Keratinocyte (primary cell): ENCODE measurements at regions not wholly inside any gene's neighbourhood (a gene's known extent, or its start where the extent isn't known, plus 50 kb on each side); places are given as distances from the start of the nearest gene placed in this dataset.

Source experiments
- DNase-seq: peaks from one replicate; pipeline ENCODE4 v3.0.0-alpha.2; 2011; ENCODE audit warnings: low read depth, missing footprints, low spot score
- FAIRE-seq: peaks from 2 replicates; lab custom pipeline; 2011; peaks lifted over from hg19 to GRCh38; lab: Jason Lieb, UNC
- H2AFZ ChIP-seq: 2 replicates; pipeline ENCODE4 v1.6.0; 2012; ENCODE audit warnings: low read length, control low read depth, inconsistent platforms; ENCODE audit not compliant: control insufficient read depth
- H3K27ac ChIP-seq: 2 replicates; pipeline ENCODE4 v1.5.1; 2011; ENCODE audit warnings: low read length; ENCODE audit not compliant: control insufficient read depth, insufficient read depth
- H3K27me3 ChIP-seq: 3 replicates; pipeline ENCODE4 v1.6.0; 2011; ENCODE audit warnings: low read length; ENCODE audit not compliant: control insufficient read depth, insufficient read depth; ENCODE audit errors: extremely low read depth
- H3K36me3 ChIP-seq, 2 experiments: 2 replicates in 1 of 2; 3 replicates in 1 of 2; pipeline ENCODE4 v1.5.1; 2011; ENCODE audit warnings: low read length in 2 of 2, mild to moderate bottlenecking in 1 of 2; ENCODE audit not compliant: control insufficient read depth in 2 of 2, insufficient read depth in 2 of 2; ENCODE audit errors: extremely low read depth in 1 of 2
- H3K4me1 ChIP-seq: 3 replicates; pipeline ENCODE4 v1.5.1; 2011; ENCODE audit warnings: low read length; ENCODE audit not compliant: control insufficient read depth, insufficient read depth; ENCODE audit errors: extremely low read depth
- H3K4me2 ChIP-seq: 3 replicates; pipeline ENCODE4 v1.6.0; 2011; ENCODE audit warnings: low read depth, low read length; ENCODE audit not compliant: control insufficient read depth, insufficient read depth; ENCODE audit errors: extremely low read depth
- H3K4me3 ChIP-seq, 3 experiments: fragments of 200-600 bp in 1 of 3; sonication (generic) in 1 of 3; 2 replicates in 2 of 3; 3 replicates in 1 of 3; pipeline ENCODE4 v1.5.1; 2011 to 2016; ENCODE audit warnings: low read length in 3 of 3, mild to moderate bottlenecking in 3 of 3, control low read depth in 2 of 3, inconsistent platforms in 1 of 3, low read depth in 1 of 3, mixed read lengths in 1 of 3, mixed run types in 1 of 3, moderate library complexity in 1 of 3; ENCODE audit not compliant: control insufficient read depth in 2 of 3, insufficient read depth in 2 of 3; ENCODE audit errors: extremely low read depth in 1 of 3
- H3K79me2 ChIP-seq: 2 replicates; pipeline ENCODE4 v1.6.0; 2012; ENCODE audit warnings: low read length; ENCODE audit not compliant: control insufficient read depth, insufficient read depth
- H3K9ac ChIP-seq: 3 replicates; pipeline ENCODE4 v1.6.0; 2011; ENCODE audit warnings: low read length; ENCODE audit not compliant: control insufficient read depth, insufficient read depth; ENCODE audit errors: extremely low read depth
- H3K9me1 ChIP-seq: 3 replicates; pipeline ENCODE4 v1.6.0; 2011; ENCODE audit warnings: low read length; ENCODE audit not compliant: control insufficient read depth, insufficient read depth; ENCODE audit errors: extremely low read depth
- H3K9me3 ChIP-seq: 2 replicates; pipeline ENCODE4 v1.5.1; 2012; ENCODE audit warnings: low read depth, low read length; ENCODE audit not compliant: control insufficient read depth
- H4K20me1 ChIP-seq: 3 replicates; pipeline ENCODE4 v1.6.0; 2011; ENCODE audit warnings: low read length; ENCODE audit not compliant: control insufficient read depth, insufficient read depth; ENCODE audit errors: extremely low read depth
- CTCF ChIP-seq, 3 experiments: IDR thresholded peaks in 1 of 3; conservative IDR thresholded peaks in 1 of 3; optimal IDR thresholded peaks in 1 of 3; 2 replicates in 2 of 3; 3 replicates in 1 of 3; pipeline versions ENCODE3 to v1.5.1; 2011; ENCODE audit warnings: low read length in 3 of 3, mild to moderate bottlenecking in 3 of 3, moderate library complexity in 2 of 3, control low read depth in 1 of 3, inconsistent platforms in 1 of 3; ENCODE audit not compliant: insufficient read depth in 2 of 3; ENCODE audit errors: extremely low read depth in 1 of 3
- EZH2 ChIP-seq: IDR thresholded peaks from one replicate; pipeline ENCODE4 v1.6.1; 2012; ENCODE audit warnings: inconsistent platforms, mild to moderate bottlenecking, low read length, moderate library complexity
- dilution Hi-C: fragments of 300-500 bp; cut with MboI; formaldehyde crosslinking; loops from one replicate; pipeline ENCODE4 v1.7.0; 2020; ENCODE audit warnings: low sequenced_read_pairs; ENCODE audit not compliant: extremely low pct_ligation_motif_present

- Histone ChIP-seq H2AFZ (no peak overlapping the region), H3K4me2 (no peak overlapping the region), H3K36me3 (no peaks in the 10 kb centered on the region), H3K9me1 (no peaks in the 10 kb centered on the region), H3K4me3 (no peak overlapping the region), H3K9me3 (no peaks in the 10 kb centered on the region), H3K4me1 (no peaks in the 10 kb centered on the region), H3K9ac (no peak overlapping the region), H3K27ac (no peak overlapping the region), H4K20me1 (no peaks in the 10 kb centered on the region), H3K27me3 (no peaks in the 10 kb centered on the region), H3K79me2 (no peaks in the 10 kb centered on the region)
- no peak for DNase-seq
- FAIRE-seq: no peak
- dilution Hi-C loops: no loop called here
- TF ChIP-seq EZH2 (no peak), CTCF (optimal IDR thresholded peaks at IDR 0.05 in 1 of 3, IDR thresholded peaks at IDR 0.05 in 1 of 3, conservative IDR thresholded peaks at IDR 0.05 in 1 of 3; ENCODE audit: extremely low read depth in 1 of 3, insufficient read depth in 2 of 3, low read length in 3 of 3) (no peak)
Observed at GRCh38 chr11:37560346-37560745, 962.3 kb upstream of the RAG2 start.

- Histone ChIP-seq H4K20me1 (no peaks in the 10 kb centered on the region), H3K4me2 (no peak overlapping the region), H3K9me3 (no peaks in the 10 kb centered on the region), H3K4me3 (no peak overlapping the region), H3K79me2 (no peaks in the 10 kb centered on the region), H3K4me1 (no peaks in the 10 kb centered on the region), H3K9ac (no peak overlapping the region), H3K36me3 (no peaks in the 10 kb centered on the region), H2AFZ (no peak overlapping the region), H3K27ac (no peak overlapping the region), H3K27me3 (no peaks in the 10 kb centered on the region), H3K9me1 (no peaks in the 10 kb centered on the region)
- dilution Hi-C loops: no loop called here
- no peak for TF ChIP-seq CTCF (optimal IDR thresholded peaks at IDR 0.05 in 1 of 3, IDR thresholded peaks at IDR 0.05 in 1 of 3, conservative IDR thresholded peaks at IDR 0.05 in 1 of 3; ENCODE audit: extremely low read depth in 1 of 3, insufficient read depth in 2 of 3, low read length in 3 of 3)
- TF ChIP-seq EZH2: no peak
- no peak for FAIRE-seq
- DNase-seq: no peak
Observed at GRCh38 chr11:37558619-37559210, 960.7 kb upstream of the RAG2 start.
